ENCODE measurements at regions not wholly inside any gene's neighbourhood (a gene's known extent, or its start where the extent isn't known, plus 50 kb on each side); places are given as distances from the start of the nearest gene placed in this dataset.

DNA sequence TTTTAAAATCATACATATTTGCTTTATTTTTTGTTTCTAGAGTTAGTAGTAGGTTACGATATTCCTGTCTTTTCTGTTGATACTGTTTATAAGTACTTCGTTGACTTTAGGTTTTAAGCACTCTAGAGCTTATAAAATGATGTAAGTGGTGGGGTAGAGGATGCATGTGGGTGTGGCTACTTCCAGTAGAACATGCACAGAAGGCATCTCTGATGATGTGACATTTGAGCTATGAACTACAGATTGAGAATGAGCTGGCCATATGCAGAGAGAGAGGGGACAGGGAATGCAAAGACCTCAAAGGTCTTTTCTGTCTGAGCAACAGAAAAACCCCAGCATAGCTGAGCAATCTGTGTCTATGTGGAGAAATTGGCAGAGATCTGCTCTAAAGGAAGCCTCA lies 233.9 kb upstream of the STAC start:
- TF ChIP-seq POLR2A (IDR thresholded peaks at IDR 0.05): no peak
- TF ChIP-seq, protein P1, sequence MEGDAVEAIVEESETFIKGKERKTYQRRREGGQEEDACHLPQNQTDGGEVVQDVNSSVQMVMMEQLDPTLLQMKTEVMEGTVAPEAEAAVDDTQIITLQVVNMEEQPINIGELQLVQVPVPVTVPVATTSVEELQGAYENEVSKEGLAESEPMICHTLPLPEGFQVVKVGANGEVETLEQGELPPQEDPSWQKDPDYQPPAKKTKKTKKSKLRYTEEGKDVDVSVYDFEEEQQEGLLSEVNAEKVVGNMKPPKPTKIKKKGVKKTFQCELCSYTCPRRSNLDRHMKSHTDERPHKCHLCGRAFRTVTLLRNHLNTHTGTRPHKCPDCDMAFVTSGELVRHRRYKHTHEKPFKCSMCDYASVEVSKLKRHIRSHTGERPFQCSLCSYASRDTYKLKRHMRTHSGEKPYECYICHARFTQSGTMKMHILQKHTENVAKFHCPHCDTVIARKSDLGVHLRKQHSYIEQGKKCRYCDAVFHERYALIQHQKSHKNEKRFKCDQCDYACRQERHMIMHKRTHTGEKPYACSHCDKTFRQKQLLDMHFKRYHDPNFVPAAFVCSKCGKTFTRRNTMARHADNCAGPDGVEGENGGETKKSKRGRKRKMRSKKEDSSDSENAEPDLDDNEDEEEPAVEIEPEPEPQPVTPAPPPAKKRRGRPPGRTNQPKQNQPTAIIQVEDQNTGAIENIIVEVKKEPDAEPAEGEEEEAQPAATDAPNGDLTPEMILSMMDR (IDR thresholded peaks at IDR 0.05 in 8 of 11, conservative IDR thresholded peaks at IDR 0.05 in 3 of 11): no peak
